ENCODE measurements at regions not wholly inside any gene's neighbourhood (a gene's known extent, or its start where the extent isn't known, plus 50 kb on each side); places are given as distances from the start of the nearest gene placed in this dataset.
"Not testable (repeated sequence)": the region's sequence is repeated elsewhere in the genome, so short reads cannot be mapped to it uniquely, and the experiment has no call there.

DNA sequence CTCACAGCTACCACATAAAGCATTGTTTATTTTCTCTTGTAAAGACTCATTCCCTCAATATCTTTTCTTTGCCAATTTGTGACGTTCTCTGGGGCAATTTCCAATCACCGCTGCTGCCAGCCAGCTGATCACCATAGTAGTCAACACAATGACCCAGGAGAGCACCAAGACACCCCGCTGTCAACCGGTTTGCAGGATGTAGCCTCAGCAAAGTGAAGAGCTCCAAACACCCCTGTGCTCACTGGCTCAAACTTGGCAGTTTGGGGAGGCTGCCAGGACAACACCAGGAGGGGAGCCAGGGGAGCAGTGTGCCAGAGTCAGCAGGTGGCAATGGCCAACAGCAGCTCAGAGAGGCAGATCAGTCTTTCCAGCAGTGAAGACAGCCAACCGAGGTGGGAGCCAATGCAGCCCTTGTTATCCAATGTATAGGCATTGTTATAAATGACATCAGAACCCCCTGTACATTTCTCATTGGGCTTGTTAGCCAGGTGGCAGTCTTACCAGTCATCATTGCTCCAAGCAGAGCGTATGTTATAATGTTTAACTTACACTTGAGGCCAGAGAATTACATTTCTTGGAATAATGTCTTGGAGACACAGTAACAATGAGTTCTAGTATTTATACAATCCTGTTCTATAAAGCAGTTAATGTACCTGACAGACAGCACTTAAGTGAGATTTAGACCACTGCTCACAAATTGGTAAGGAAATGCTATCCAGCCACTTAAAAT is 274.9 kb upstream of the GK2 start:
- Histone ChIP-seq H3K9me3 (ENCODE audit: control insufficient read depth, low read length) (no peaks in the 10 kb centered on the region), H3K27me3 (ENCODE audit: control insufficient read depth, insufficient read depth) (no peaks in the 10 kb centered on the region), H3K4me3 (ENCODE audit: low read length) (no peak overlapping the region), H3K27ac (ENCODE audit: low read length) (no peak overlapping the region), H3K4me1 (ENCODE audit: control insufficient read depth, insufficient read depth, low read length) (peaks cover 2% of the 10 kb centered on the region)
- 50% methylated on average over 6 of the region's 6 CpGs for WGBS
- DNase-seq (peak; percentile 10 to 67 (median 65)), ATAC-seq (peak in 1 of 2 donors; percentile 80)
- intact Hi-C loops (cut with DNase I): no loop called here

DNA sequence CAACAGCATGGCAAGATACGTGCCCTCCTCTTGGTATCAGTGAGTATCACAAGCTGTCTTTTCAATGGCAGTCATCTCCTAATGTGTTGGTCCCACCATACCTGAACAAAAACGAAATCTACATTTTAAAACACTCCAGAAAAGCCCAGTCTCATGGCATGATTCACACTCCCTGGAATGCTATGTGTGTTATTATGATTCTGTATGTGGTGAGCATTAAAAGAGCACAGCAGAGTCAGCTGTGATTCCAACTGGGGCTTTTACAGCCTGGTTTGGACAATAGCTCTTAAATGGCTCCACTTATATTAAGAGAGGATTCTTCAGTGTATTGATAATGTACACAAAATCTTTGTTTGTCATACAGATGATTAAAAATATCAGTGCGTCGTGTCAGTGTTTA is 274.1 kb upstream of the GK2 start:
- no peaks in the 10 kb centered on the region for H3K9me3 ChIP-seq (ENCODE audit: control insufficient read depth, low read length)
- no peak overlapping the region for H3K27ac ChIP-seq (ENCODE audit: low read length)
- WGBS: 83% methylated on average over 4 of the region's 4 CpGs
- intact Hi-C loops (cut with DNase I): no loop called here
- DNase-seq: no peak
- H3K4me1 ChIP-seq (ENCODE audit: control insufficient read depth, insufficient read depth, low read length): peaks cover 2% of the 10 kb centered on the region
- no peaks in the 10 kb centered on the region for H3K27me3 ChIP-seq (ENCODE audit: control insufficient read depth, insufficient read depth)
- ATAC-seq: no peak
- no peak overlapping the region for H3K4me3 ChIP-seq (ENCODE audit: low read length)

DNA sequence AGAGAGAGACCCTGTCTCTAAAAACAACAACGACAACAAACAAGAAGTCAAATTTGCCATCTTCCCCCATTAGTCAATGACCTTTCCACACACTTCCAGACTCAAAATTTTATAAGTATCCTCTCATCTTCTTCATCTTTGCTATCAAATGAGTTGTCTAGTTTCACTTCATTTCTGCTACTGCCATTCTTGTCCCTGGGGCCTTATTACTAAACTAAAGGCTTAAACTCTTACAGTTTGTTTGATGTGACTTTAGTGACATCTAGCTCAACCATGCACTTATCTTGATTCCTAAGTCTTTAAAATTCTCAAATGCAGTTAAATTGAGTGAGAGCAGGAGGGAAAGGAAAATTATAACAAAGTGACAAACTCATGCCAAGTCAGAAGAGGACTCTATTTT is 271.8 kb upstream of the GK2 start:
- intact Hi-C loops (cut with DNase I): no loop called here

GRCh38 chr4:79678472-79679202 is 270.6 kb upstream of the GK2 start:
- H3K27ac ChIP-seq (ENCODE audit: low read length): no peak overlapping the region
- no peaks in the 10 kb centered on the region for H3K9me3 ChIP-seq (ENCODE audit: control insufficient read depth, low read length)
- WGBS: 24% methylated on average over 4 of the region's 4 CpGs
- intact Hi-C loops (cut with DNase I): no loop called here
- H3K4me1 ChIP-seq (ENCODE audit: control insufficient read depth, insufficient read depth, low read length): peaks cover 2% of the 10 kb centered on the region
- H3K4me3 ChIP-seq (ENCODE audit: low read length): no peak overlapping the region
- DNase-seq (no peak), ATAC-seq (peak; percentile 26 to 32)
- no peaks in the 10 kb centered on the region for H3K27me3 ChIP-seq (ENCODE audit: control insufficient read depth, insufficient read depth)

More for the DNA sequence above, 271.8 kb upstream of the GK2 start:
- WGBS: 93% methylated on average over 1 of the region's 1 CpG
- no peak overlapping the region for H3K4me3 ChIP-seq (ENCODE audit: low read length)
- H3K4me1 ChIP-seq (ENCODE audit: control insufficient read depth, insufficient read depth, low read length): peaks cover 2% of the 10 kb centered on the region
- H3K27me3 ChIP-seq (ENCODE audit: control insufficient read depth, insufficient read depth): no peaks in the 10 kb centered on the region
- no peak for DNase-seq
- no peak overlapping the region for H3K27ac ChIP-seq (ENCODE audit: low read length)
- ATAC-seq: no peak
- H3K9me3 ChIP-seq (ENCODE audit: control insufficient read depth, low read length): no peaks in the 10 kb centered on the region

DNA sequence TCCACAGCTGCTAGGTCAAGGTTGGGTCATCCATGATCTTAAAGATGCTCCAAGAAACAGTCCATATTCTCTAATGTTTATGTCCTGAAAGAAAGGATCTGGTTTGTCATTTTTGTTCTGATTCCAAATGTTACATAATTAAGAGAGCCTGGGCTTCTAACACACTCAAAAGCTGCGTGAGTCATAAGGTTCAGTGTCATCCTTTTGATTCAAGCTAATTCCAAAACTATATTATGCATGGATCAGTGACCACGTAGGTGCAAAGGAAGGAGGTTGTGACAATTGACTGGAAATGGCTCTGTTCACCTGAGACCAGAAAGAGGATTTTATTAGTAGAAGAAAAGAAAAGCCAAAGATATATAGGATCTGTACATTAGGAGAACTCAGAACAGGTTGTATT is 268.7 kb upstream of the GK2 start:
- WGBS: 81% methylated on average over 2 of the region's 2 CpGs
- H3K4me1 ChIP-seq (ENCODE audit: control insufficient read depth, insufficient read depth, low read length): no peaks in the 10 kb centered on the region
- intact Hi-C loops (cut with DNase I): no loop called here
- DNase-seq (no peak), ATAC-seq (no peak)
- H3K27ac ChIP-seq (ENCODE audit: low read length): no peak overlapping the region
- no peak overlapping the region for H3K4me3 ChIP-seq (ENCODE audit: low read length)
- no peaks in the 10 kb centered on the region for H3K27me3 ChIP-seq (ENCODE audit: control insufficient read depth, insufficient read depth)
- no peaks in the 10 kb centered on the region for H3K9me3 ChIP-seq (ENCODE audit: control insufficient read depth, low read length)

DNA sequence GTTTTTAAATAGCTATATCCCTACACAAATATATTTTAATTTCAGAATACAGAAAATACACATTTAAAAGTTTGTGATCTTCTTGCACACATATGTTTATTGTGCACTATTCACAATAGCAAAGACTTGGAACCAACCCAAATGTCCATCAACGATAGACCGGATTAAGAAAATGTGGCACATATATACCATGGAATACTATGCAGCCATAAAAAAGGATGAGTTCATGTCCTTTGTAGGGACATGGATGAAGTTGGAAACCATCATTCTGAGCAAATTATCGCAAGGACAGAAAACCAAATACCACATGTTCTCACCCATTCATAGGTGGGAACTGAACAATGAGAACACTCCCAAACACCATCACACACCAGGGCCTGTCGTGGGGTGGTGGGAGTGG is 266.9 kb upstream of the GK2 start:
- 95% methylated on average over 4 of the region's 4 CpGs for WGBS
- ATAC-seq; H3K27me3 ChIP-seq (ENCODE audit: control insufficient read depth, insufficient read depth); intact Hi-C loops (cut with DNase I); H3K4me3 ChIP-seq (ENCODE audit: low read length); H3K4me1 ChIP-seq (ENCODE audit: control insufficient read depth, insufficient read depth, low read length); DNase-seq; H3K27ac ChIP-seq (ENCODE audit: low read length); H3K9me3 ChIP-seq (ENCODE audit: control insufficient read depth, low read length): not testable (repeated sequence)

DNA sequence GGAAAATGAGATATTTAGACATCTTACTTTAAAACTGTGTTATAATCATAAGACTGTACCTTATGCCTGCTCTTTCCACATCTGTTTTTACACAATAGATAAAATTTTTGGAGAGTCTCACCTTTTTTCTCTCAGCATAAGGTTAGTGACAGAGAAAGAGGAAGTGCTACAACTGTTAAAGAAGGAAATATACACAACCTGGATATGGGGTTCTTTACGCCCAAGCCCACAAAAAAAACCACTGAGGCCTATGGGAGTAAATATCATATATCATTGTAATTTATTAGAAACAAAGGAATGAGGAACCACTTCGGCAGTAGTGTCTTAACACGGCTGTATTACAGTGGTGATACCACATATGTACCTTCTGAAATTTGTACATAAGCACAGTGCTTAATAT is 265.9 kb upstream of the GK2 start:
- intact Hi-C loops (cut with DNase I): no loop called here
- H3K27me3 ChIP-seq (ENCODE audit: control insufficient read depth, insufficient read depth): no peaks in the 10 kb centered on the region
- no peak for ATAC-seq
- no peak overlapping the region for H3K4me3 ChIP-seq (ENCODE audit: low read length)
- no peak for DNase-seq
- no peaks in the 10 kb centered on the region for H3K9me3 ChIP-seq (ENCODE audit: control insufficient read depth, low read length)
- 80% methylated on average over 3 of the region's 3 CpGs for WGBS
- no peak overlapping the region for H3K27ac ChIP-seq (ENCODE audit: low read length)
- H3K4me1 ChIP-seq (ENCODE audit: control insufficient read depth, insufficient read depth, low read length): no peaks in the 10 kb centered on the region

DNA sequence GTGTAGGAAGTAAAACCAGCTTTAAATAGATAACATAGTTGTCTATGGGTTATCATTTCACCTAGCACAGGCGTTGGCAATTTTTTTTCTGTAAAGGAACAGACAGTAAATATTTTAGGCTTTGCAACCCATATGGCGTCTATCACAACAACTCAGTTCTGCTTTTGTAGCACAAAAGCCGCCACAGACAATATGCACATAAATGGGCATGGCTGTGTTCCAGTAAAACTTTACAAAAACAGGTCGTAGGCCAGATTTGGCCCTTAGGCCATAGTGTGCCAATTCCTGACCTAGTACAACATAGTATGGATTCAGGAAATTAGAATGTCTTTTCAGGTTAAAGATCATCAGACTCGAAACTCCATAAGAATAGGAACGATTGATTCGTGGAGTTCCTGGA is 265.3 kb upstream of the GK2 start:
- ATAC-seq: no peak
- 64% methylated on average over 7 of the region's 7 CpGs for WGBS
- no peak overlapping the region for H3K4me3 ChIP-seq (ENCODE audit: low read length)

DNA sequence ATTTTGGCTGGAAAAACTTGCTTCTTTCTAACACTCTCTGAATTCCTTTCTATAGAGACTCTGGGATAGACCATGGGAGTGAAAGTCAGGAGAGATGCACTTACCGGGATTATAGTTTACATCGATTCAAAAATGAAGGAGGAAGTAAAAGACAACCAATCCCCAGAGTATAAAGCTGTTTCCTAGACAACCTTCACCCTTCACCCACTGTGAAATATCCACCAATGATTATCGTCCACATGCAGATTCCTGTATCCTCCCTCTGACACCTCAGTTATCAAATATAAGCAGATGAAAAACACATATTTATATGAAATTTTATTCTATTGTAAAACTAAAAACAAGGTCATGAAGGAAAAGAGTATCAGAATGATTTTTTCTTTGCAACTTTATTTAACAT is 258.8 kb upstream of the GK2 start:
- Histone ChIP-seq H3K4me1 (ENCODE audit: control insufficient read depth, insufficient read depth, low read length) (no peaks in the 10 kb centered on the region), H3K27ac (ENCODE audit: low read length) (no peak overlapping the region), H3K9me3 (ENCODE audit: control insufficient read depth, low read length) (no peaks in the 10 kb centered on the region), H3K27me3 (ENCODE audit: control insufficient read depth, insufficient read depth) (no peaks in the 10 kb centered on the region), H3K4me3 (ENCODE audit: low read length) (no peak overlapping the region)
- no peak for DNase-seq
- WGBS: 64% methylated on average over 3 of the region's 3 CpGs
- no peak for ATAC-seq
- intact Hi-C loops (cut with DNase I): no loop called here

More for the DNA sequence above, 265.3 kb upstream of the GK2 start:
- intact Hi-C loops (cut with DNase I): no loop called here
- no peaks in the 10 kb centered on the region for H3K4me1 ChIP-seq (ENCODE audit: control insufficient read depth, insufficient read depth, low read length)
- DNase-seq: no peak
- H3K9me3 ChIP-seq (ENCODE audit: control insufficient read depth, low read length): no peaks in the 10 kb centered on the region
- no peaks in the 10 kb centered on the region for H3K27me3 ChIP-seq (ENCODE audit: control insufficient read depth, insufficient read depth)
- H3K27ac ChIP-seq (ENCODE audit: low read length): no peak overlapping the region

DNA sequence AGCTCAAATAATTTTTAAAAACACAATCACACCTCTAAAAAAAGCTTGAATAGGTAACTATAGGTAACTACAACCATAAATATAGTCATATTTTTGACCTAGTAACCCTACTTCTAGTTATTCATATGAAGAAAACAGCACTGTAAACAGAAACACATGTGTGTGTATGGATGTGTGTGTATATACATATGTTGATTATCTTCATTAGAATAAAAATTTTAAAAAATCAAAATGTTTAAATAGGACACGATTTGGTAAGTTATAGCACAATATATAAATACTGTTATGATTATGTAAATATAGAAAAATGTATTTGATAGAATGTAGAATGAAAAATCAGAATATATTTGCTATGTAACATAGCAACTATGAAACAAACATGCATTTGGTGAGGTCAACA is 258.1 kb upstream of the GK2 start:
- no peaks in the 10 kb centered on the region for H3K27me3 ChIP-seq (ENCODE audit: control insufficient read depth, insufficient read depth)
- intact Hi-C loops (cut with DNase I): no loop called here
- WGBS: 60% methylated on average over 1 of the region's 1 CpG

GRCh38 chr4:79663865-79664264 is 255.8 kb upstream of the GK2 start:
- no peak for ATAC-seq

More for the DNA sequence above, 258.1 kb upstream of the GK2 start:
- H3K27ac ChIP-seq (ENCODE audit: low read length): no peak overlapping the region
- ATAC-seq (no peak), DNase-seq (no peak)
- H3K9me3 ChIP-seq (ENCODE audit: control insufficient read depth, low read length): no peaks in the 10 kb centered on the region
- no peaks in the 10 kb centered on the region for H3K4me1 ChIP-seq (ENCODE audit: control insufficient read depth, insufficient read depth, low read length)
- no peak overlapping the region for H3K4me3 ChIP-seq (ENCODE audit: low read length)

More at GRCh38 chr4:79663865-79664264, 255.8 kb upstream of the GK2 start:
- Histone ChIP-seq H3K4me3 (ENCODE audit: low read length) (no peak overlapping the region), H3K4me1 (ENCODE audit: control insufficient read depth, insufficient read depth, low read length) (no peaks in the 10 kb centered on the region), H3K27me3 (ENCODE audit: control insufficient read depth, insufficient read depth) (no peaks in the 10 kb centered on the region), H3K9me3 (ENCODE audit: control insufficient read depth, low read length) (no peaks in the 10 kb centered on the region), H3K27ac (ENCODE audit: low read length) (no peak overlapping the region)
- 88% methylated on average over 4 of the region's 4 CpGs for WGBS
- intact Hi-C loops (cut with DNase I): no loop called here
- no peak for DNase-seq
